ENCODE measurements at regions not wholly inside any gene's neighbourhood (a gene's known extent, or its start where the extent isn't known, plus 50 kb on each side); places are given as distances from the start of the nearest gene placed in this dataset.

DNA sequence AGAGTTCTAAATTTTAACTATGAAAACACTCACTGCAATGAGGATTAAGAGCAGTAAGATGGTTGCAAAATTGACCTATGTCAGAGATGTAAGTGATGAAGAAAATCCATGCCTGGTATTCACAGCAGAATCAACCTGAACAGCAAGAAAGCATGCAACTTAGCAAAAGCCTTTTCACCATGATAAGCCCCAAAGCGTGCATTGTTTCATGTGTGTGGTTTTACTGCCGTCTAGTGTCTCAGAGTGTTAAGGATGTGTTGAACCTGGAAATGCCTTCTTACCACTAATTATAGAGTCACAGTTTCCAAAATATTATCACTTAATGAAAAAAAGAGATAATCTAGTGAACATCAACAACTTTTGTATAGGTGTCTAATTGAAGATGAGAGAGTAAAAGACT lies 415.2 kb upstream of the TRPC7 start:
- intact Hi-C loops (cut with DNase I; ENCODE audit: low total_unique reads), result no loop called here
- Histone ChIP-seq H3K9me3 (no peaks in the 10 kb centered on the region), H3K27me3 (peaks cover 0 to 2% of the 10 kb centered on the region in 2 donors), H3K27ac (no peak overlapping the region), H3K36me3 (no peaks in the 10 kb centered on the region), H3K4me1 (no peaks in the 10 kb centered on the region), H3K4me3 (no peak overlapping the region)
- DNase-seq (ENCODE audit: low spot score in 2 of 2), result no peak
- TF ChIP-seq POLR2AphosphoS5 (IDR thresholded peaks at IDR 0.05), result no peak
- TF ChIP-seq POLR2A (IDR thresholded peaks at IDR 0.05), result no peak
- TF ChIP-seq, protein P1, sequence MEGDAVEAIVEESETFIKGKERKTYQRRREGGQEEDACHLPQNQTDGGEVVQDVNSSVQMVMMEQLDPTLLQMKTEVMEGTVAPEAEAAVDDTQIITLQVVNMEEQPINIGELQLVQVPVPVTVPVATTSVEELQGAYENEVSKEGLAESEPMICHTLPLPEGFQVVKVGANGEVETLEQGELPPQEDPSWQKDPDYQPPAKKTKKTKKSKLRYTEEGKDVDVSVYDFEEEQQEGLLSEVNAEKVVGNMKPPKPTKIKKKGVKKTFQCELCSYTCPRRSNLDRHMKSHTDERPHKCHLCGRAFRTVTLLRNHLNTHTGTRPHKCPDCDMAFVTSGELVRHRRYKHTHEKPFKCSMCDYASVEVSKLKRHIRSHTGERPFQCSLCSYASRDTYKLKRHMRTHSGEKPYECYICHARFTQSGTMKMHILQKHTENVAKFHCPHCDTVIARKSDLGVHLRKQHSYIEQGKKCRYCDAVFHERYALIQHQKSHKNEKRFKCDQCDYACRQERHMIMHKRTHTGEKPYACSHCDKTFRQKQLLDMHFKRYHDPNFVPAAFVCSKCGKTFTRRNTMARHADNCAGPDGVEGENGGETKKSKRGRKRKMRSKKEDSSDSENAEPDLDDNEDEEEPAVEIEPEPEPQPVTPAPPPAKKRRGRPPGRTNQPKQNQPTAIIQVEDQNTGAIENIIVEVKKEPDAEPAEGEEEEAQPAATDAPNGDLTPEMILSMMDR (IDR thresholded peaks at IDR 0.05), result no peak

DNA sequence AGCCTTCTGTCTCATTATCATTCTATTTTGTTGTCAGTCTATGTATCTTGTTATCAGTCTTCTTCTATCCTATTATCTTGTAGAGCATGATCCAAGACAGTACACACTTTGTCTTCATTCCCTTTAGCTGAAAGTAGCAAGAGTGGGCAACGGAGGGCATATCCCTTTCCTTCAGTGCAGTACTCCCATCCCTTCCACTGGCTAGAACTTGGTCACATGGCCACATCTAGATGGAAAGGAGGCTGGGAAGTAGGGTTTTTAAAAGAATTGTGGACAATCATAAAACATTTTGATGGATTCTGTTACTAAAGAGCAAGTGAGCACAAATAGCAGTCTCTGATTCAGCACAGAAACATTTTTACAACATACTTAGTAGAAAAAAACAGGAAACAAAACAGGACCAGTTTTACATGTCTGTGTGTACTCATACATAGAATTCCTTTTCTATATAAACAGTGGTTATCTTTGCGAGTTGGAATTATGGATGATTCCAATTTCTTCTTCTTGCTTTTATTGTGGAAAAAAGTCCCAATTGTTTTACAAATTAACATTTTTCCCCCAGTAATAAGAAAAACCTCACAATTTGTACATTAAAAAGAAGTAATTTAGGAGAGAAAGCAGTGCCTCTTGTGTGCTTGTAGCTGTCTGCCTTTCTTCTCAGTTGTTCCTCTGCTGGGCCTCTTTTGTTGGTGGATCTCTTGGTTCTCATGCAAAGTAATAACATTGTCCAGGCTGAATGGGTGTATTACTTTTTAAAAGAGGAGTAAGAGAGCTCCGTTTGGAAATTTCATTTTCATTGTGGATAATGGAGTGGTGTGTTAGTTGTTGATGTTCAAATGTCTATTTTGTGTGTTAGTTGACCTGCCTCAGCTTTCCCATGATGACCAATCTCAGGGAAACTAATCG lies 410.9 kb upstream of the TRPC7 start:
- TF ChIP-seq, protein P1 (IDR thresholded peaks at IDR 0.05), result no peak
- no peak for TF ChIP-seq POLR2AphosphoS5 (IDR thresholded peaks at IDR 0.05)
- TF ChIP-seq POLR2A (IDR thresholded peaks at IDR 0.05), result no peak
- H3K4me1 ChIP-seq, result no peaks in the 10 kb centered on the region
- H3K27ac ChIP-seq, result no peak overlapping the region
- H3K27me3 ChIP-seq, result no peaks in the 10 kb centered on the region
- no peak for DNase-seq (ENCODE audit: low spot score in 2 of 2)
- H3K36me3 ChIP-seq, result no peaks in the 10 kb centered on the region
- no peak overlapping the region for H3K4me3 ChIP-seq
- no peaks in the 10 kb centered on the region for H3K9me3 ChIP-seq
- intact Hi-C loops (cut with DNase I; ENCODE audit: low total_unique reads), result no loop called here

DNA sequence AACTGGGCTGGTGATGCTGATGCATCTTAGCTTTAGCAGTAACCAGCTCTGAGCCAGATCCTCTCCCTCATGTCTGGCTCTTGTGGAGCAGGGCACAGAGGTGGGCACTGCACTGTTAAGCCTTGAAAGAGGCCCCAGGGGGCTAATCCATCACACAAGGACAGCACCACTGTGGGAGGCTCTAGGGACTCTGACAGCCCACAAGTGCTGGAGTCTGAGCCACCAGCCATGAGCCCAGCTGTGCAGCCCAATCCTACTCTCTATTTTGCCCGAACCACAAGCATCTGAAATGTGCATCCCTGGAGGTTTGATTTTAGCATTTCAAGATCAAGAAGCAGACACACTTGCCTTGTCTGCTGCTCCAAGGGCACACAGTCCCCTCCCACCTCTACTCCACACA lies 407.1 kb upstream of the TRPC7 start:
- Histone ChIP-seq H3K27ac (no peak overlapping the region), H3K9me3 (no peaks in the 10 kb centered on the region), H3K36me3 (no peaks in the 10 kb centered on the region), H3K27me3 (no peaks in the 10 kb centered on the region), H3K4me1 (no peaks in the 10 kb centered on the region), H3K4me3 (no peak overlapping the region)
- intact Hi-C loops (cut with DNase I; ENCODE audit: low total_unique reads), result no loop called here
- no peak for DNase-seq (ENCODE audit: low spot score in 2 of 2)
- TF ChIP-seq POLR2AphosphoS5 (IDR thresholded peaks at IDR 0.05), result no peak
- TF ChIP-seq POLR2A (IDR thresholded peaks at IDR 0.05), result no peak
- TF ChIP-seq, protein P1 (IDR thresholded peaks at IDR 0.05), result no peak

DNA sequence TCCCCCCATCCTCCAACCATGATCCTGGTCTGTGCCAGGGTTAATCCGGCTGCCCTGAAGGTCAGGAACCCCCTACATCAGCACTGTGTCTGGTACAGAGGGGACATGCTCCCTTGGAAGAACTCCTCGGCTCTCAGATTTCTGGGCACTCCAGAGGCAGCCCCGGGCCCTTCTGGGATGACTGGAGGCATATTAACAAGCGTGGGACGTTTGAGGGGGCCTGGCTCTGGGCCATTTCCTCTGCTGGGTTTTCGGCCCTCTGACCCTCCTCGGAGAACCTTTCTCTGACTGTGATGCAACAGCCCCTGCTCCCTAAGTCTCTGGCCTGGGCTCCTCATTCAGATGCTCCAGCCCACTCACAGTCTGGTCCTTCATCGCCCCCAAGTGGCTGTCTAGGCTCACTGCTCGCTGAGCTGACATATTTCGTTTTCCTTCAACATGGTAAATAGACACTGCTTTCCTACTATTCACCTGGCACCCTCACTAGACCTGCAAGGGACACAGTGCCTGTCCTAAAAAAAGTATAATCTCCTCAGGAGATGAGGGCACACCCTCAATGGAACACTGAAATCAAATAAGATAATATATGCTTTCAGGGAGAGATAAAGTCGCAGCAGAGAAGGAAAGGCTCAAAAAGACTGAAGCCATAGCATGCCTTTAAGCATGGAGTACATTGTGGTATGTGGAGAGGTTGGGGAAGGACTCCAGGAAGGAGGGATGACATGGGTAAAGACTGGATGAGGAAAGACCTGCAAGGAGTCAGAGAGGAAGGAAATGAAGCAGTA lies 404.7 kb upstream of the TRPC7 start:
- H3K27me3 ChIP-seq, result no peaks in the 10 kb centered on the region
- no peaks in the 10 kb centered on the region for H3K36me3 ChIP-seq
- no peak overlapping the region for H3K27ac ChIP-seq
- intact Hi-C loops (cut with DNase I; ENCODE audit: low total_unique reads), result no loop called here
- no peak overlapping the region for H3K4me3 ChIP-seq
- no peaks in the 10 kb centered on the region for H3K4me1 ChIP-seq
- H3K9me3 ChIP-seq, result no peaks in the 10 kb centered on the region
- DNase-seq (ENCODE audit: low spot score in 2 of 2), result peak; percentile 57 to 71
- no peak for TF ChIP-seq POLR2AphosphoS5 (IDR thresholded peaks at IDR 0.05)
- TF ChIP-seq, protein P1 (IDR thresholded peaks at IDR 0.05), result peak; percentile 51 to 86 (median 78)

DNA sequence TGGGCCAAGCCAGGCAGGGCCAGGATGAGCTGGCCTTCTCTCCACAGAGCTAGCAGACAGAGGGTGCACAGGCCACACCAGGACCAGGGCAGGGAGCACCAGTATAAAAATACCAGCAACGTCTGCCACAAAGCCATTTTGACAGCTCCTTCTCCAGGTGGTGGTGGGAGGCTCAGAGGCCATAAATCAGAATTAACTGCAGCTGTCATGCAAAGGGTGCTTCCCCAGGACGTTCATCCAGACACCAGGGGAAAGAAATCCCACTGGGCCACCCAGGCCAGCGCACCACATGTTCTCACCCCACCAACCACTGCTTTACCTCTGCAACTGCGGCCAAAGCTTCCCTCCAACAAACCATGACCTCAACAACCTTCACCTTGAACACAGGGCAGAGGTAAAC lies 403.7 kb upstream of the TRPC7 start:
- no peaks in the 10 kb centered on the region for H3K4me1 ChIP-seq
- no peaks in the 10 kb centered on the region for H3K27me3 ChIP-seq
- DNase-seq (ENCODE audit: low spot score in 2 of 2), result no peak
- H3K36me3 ChIP-seq, result no peaks in the 10 kb centered on the region
- H3K9me3 ChIP-seq, result no peaks in the 10 kb centered on the region
- intact Hi-C loops (cut with DNase I; ENCODE audit: low total_unique reads), result no loop called here
- H3K4me3 ChIP-seq, result no peak overlapping the region
- TF ChIP-seq, protein P1 (IDR thresholded peaks at IDR 0.05), result no peak
- TF ChIP-seq POLR2A (IDR thresholded peaks at IDR 0.05) (no peak), POLR2AphosphoS5 (IDR thresholded peaks at IDR 0.05) (no peak)
- H3K27ac ChIP-seq, result no peak overlapping the region
